ENCODE measurements at regions not wholly inside any gene's neighbourhood (a gene's known extent, or its start where the extent isn't known, plus 50 kb on each side); places are given as distances from the start of the nearest gene placed in this dataset.

DNA sequence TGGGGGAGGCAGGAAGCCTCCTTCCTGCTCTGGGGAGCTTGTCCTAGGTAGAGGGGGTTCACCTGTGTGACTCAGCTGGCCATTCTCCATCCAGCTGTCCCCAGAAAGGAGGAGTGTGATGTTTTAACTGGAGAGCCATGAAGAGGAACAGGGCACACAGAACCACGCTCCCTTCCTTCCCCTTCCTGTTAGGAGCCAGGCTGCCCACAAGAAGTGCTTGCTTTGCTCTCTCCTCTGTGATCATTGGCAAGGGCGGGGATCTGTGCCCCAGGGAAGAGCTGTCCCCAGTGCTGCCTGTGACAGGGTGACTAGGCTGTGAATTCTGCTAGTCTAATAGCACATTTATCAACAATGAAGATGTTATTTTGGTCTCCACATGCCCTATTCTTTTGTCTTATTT lies 169.6 kb upstream of the GATB start:
- TF ChIP-seq, protein P1, sequence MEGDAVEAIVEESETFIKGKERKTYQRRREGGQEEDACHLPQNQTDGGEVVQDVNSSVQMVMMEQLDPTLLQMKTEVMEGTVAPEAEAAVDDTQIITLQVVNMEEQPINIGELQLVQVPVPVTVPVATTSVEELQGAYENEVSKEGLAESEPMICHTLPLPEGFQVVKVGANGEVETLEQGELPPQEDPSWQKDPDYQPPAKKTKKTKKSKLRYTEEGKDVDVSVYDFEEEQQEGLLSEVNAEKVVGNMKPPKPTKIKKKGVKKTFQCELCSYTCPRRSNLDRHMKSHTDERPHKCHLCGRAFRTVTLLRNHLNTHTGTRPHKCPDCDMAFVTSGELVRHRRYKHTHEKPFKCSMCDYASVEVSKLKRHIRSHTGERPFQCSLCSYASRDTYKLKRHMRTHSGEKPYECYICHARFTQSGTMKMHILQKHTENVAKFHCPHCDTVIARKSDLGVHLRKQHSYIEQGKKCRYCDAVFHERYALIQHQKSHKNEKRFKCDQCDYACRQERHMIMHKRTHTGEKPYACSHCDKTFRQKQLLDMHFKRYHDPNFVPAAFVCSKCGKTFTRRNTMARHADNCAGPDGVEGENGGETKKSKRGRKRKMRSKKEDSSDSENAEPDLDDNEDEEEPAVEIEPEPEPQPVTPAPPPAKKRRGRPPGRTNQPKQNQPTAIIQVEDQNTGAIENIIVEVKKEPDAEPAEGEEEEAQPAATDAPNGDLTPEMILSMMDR (IDR thresholded peaks at IDR 0.05): no peak
- no peak for TF ChIP-seq POLR2AphosphoS5 (IDR thresholded peaks at IDR 0.05)
- no peak for TF ChIP-seq POLR2A (IDR thresholded peaks at IDR 0.05)
